GM11168 (cell line): ENCODE measurements at regions not wholly inside any gene's neighbourhood (a gene's known extent, or its start where the extent isn't known, plus 50 kb on each side); places are given as distances from the start of the nearest gene placed in this dataset.
"Not testable (repeated sequence)": the region's sequence is repeated elsewhere in the genome, so short reads cannot be mapped to it uniquely, and the experiment has no call there.

ENCODE experiments used
- in situ Hi-C: fragments of 300-500 bp; cut with MboI; formaldehyde crosslinking; loops from one replicate; pipeline ENCODE4 v1.12.0; 2022; ENCODE audit warnings: low sequenced_read_pairs; ENCODE audit not compliant: unreplicated experiment

DNA sequence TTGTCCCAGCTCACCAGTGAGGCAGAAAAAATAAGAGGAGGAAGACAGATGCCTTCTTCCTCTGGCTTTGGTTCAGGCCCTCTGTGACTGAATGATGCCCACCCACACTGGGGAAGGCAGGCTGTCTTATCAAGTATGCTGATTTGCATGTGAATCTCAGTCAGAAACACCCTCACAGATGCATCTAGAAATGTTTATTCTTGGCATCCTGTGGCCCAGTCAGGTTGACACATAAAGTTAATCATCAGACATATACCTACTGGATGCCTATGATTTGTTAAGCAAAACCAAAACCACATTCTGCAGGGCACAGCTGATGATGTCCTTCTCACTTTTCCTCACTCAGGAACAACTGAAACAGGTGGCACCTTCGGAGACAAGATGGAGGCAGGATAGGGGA is 243.4 kb upstream of the KCNN2 start:
- in situ Hi-C loops = no loop called here

DNA sequence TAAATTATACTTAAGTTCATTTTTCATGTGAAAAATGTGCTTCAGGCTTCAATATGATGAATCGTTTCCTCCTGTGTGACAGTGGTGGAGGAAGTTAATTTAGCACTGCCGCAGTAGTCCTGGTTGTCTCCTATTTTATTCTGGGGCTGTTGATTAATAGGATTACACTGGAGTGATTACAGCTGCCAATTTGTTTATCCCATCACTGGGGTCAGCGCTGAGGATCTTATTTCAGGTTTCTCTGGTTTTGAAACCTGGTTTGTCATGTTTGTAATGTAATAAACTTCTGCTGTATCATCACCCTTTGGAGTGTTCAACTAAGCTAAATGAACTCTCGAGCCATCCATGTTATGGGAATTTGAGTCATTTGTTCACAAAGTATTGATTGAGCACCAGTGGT is 241.7 kb upstream of the KCNN2 start:
- in situ Hi-C loops = no loop called here

DNA sequence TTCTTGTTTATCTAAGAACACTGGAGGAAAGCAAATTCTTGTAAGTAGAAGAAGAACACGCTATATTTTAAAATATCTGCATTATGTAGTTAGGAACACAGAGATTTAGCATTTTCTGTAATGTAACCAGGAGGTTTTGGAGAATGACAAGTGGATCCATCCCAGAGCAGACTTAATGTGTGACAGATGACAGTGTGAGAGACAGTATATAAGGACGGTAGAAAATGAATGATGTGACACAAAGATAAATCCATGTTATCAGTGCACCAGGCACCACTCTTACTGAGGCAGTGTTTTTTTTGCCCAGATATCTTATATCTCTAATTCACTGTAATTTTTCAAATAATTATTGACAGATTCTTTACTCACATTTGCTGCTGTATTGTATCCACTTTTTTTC is 239.0 kb upstream of the KCNN2 start:
- in situ Hi-C loops = no loop called here

DNA sequence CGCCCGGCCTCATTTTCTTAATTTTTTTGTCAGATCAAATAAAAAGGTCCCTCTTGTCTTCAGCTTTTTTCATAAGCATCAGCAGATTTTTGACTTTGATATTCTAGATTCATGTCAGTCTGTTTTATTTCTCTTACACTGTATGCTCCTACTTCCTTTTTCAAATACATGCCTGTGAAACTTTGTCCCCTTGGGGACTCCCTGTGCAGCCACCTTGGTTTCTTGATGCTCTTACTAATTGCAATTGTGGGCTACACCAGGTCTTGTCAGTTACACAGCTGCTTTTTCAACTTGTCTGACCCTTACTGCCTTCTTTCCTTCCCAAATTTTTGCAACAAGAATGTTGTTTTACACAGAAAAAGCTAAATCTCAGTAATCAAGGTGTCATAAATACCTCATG is 238.2 kb upstream of the KCNN2 start:
- in situ Hi-C loops = no loop called here

DNA sequence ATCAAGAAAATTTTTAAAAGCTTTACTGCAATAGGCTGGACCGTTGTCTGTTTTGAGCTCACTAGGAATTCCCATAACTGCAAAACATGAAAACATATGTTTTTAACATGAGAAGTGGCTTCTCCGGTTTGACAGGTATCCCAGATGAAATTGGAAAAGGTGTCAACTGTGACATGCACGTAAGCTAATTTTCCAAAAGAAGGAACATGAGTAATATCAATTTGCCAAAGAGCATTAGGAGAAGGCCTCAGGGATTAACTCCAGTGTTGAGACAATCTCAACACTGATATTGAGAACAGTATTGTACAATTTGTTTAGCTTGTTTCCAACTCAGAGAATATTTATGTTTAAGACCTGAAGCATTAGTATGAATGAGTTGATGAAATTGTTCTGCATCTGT is 215.5 kb upstream of the KCNN2 start:
- in situ Hi-C loops = no loop called here

DNA sequence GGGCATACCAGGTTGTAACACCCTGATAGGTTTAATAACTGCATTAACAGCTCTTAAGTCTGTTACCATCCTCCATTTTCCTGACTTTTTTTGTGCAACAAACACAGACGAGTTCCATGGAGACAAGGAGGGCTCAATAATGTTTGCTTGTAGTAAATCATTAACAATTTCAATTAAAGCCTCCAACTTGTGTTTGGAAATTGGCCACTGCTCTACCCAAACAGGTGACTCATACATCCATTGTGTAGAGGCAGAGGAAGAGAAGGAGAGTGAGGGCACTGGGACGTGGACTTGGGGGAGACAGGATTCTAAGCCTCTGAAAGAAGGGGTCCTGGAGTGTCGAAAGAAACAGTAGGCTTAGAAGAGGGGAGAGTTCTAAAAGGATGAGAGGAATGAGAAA is 213.6 kb upstream of the KCNN2 start:
- in situ Hi-C loops = no loop called here

DNA sequence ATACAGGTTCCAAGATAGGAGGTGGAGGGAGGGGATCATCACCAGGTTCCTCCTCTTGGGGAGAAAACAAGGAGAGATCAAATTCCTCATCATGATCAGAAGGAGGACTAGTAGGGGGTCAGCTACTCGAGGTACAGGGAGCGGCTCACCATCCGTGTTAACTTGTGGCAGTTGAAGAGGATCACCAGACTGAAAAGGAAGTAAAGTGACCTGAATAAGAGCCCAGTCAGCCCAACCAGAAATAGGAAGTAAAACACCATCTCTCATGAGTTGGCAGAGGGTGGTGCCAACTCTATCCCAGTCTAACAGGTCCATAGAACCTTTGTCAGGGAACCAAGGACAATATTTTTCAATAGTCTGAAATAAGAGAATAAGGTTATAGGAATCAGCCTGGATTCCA is 213.1 kb upstream of the KCNN2 start:
- in situ Hi-C loops = not testable (repeated sequence)

DNA sequence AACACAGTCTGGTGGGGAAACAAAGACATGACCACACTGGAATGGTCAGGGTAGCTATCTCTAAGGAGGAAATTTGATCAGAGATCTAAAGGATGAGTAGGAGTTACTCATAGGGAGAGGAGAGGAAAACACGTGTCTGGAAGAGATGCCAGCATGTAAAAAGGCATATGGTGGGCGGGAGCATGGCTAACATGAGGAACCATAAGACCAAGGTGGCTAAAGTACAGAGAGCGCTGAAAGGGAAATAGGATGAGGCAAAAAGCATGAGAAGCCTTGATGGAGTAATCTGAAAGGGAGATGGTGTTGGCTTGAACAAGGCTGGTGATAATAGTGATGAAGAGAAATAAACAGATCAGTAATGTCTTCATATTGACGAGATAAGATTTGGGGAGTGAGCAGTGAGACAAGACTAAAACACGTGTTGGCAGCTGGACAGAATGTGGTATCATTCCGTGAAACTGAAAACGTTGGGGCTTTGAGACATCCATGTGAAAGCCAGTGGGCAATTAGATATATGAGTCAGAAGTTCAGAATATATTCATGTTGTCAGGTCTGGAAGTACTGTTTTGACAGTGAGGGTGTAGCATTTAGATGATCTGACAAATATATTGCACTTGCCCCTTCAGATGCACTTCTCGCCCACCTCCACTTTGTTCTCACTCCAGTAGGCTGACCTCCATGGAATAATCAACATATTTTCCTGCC is 209.1 kb upstream of the KCNN2 start:
- in situ Hi-C loops = no loop called here

DNA sequence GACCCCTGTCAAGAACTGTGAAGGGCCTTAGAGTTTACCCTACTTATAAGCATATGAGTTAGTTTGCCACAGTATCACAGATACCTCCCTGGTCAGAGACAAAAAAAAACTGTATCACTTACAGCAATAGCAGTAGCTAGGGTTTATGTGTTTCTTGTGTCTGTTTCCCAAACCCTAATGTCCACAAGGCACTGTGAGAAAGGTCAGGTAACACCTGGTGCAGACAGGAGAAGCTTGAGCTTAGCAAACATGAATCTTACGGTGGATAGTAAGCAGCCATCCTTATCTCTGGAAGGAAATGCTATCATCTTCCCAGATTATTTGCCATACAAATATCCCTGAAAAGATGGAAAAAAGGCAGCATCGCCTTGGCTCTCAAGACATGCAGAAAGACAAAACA is 208.5 kb upstream of the KCNN2 start:
- in situ Hi-C loops = no loop called here

DNA sequence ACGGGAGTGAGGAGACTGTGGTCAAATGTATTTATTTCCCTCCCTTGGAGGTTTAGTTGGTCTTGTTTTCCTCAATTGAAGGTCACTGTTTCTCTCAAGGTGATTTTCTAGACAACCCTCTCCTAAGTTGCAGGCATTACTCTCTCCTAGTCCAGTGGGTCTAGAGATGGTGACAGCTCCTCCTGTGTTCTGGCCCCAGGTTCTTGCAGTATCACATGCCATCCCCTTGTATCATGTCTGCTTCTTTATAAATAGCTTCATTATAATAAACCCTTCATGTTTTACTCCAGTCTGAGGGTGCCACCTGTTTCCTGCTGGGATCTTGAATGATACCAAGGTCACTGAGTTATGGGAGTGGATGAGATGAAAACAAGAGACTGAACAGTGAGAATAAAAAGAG is 208.0 kb upstream of the KCNN2 start:
- in situ Hi-C loops = no loop called here

DNA sequence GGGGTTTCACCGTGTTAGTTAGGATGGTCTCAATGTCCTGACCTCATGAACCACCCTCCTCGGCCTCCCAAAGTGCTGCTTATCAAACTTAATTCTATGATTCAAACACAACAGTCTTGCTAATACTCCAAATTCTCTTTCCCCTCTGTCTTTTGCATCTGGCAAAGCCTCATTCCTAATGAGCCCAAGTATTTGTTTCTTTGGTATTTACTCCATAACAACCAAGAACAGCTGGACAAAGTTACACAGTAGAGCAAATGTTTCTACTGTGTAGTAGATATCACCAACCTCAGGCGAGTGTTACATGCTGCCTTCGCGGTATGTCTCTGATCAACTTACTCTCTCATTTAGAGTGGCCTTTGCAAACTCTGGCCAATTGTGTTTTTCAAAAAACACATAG is 195.8 kb upstream of the KCNN2 start:
- in situ Hi-C loops = no loop called here

DNA sequence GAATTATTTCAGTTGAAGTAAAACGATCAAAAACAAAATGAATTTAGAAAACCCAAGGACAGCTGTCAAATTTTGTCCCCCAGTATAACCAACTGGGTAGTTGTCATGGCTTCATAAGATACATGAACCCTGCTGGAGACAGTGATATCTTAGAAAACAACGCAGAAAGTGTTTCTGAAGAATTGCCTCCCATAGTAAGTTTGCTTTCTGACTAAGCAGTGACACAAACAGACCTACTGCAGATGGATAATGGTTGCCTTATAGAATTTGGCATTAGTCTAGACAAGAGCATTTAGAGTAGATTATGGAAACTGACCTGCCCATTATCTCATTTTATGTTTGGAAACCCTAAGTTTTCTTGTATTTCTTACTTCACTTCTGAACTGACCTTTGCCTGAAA is 187.7 kb upstream of the KCNN2 start:
- in situ Hi-C loops = no loop called here

DNA sequence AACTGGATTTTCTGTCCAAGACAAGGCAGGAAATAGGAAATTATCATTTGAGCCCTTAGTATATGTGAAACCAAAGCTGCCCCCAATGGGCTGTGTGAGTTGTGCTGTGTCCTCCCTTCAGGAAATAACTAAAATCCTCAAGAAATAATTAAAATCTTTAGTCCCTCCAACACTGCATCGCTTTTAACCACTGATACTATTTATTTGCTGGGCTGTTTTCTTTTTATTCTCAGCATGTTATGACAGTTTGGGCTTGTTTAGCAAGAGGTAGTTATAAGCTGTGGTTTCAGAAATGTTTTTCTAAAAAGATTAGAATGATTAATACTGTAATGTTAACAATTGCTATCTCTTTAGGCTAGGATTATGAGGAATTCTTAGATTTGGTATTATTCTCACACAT is 187.0 kb upstream of the KCNN2 start:
- in situ Hi-C loops = no loop called here

DNA sequence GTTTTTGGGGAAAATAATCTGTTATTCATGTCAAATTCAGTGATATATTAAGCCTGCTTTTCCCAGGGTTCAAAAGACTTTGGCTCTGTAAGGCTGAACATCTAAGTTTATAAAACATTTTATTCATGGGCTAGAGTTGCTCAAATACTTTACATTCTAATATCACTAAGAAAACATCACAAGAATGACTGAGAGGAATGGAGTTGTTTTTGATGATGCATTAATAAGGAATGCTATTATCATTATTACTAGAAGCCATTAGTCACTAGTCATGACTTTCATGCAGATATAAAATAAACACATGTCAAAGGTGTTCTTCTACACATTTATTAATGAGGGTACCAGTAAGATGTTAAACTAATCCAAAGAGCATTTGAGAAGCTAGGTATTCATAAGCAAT is 185.5 kb upstream of the KCNN2 start:
- in situ Hi-C loops = no loop called here

DNA sequence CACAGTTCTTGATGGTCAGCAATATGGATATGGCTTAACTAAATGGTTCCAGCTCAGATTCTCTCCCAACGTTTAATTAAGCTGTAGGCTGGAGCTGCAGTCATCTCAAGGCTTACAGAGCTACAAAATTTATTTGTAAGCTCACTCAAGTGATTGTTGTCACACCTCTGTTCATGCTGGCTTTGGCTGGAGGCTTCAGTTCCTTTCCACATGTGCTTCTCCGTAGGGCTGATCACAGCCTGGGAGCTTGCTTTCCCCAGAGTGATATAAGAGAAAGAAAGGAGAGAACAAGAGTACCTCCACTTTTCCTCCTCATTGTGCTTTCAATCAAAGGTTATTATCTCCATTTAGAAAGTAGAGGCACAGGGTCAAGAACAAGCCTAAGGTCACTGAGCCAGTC is 182.7 kb upstream of the KCNN2 start:
- in situ Hi-C loops = no loop called here

DNA sequence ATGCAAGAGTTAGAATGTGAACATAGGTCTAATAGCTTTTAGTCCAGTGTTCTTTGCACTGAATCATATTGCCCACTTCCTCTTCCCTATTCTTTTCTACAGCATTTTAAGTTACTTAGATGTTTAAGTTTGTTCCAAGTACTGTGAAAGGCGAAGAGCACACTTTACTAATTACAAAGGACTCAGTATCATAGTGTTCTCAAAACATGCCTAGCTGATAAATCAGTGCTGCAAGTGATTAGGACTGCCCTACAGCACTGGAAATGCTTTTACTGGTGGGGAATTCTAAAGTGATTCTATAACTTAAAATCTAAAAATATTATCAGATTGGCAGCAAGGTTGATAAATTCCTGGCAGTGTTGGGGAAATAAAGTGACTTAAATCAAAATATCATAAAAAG is 177.9 kb upstream of the KCNN2 start:
- in situ Hi-C loops = no loop called here

DNA sequence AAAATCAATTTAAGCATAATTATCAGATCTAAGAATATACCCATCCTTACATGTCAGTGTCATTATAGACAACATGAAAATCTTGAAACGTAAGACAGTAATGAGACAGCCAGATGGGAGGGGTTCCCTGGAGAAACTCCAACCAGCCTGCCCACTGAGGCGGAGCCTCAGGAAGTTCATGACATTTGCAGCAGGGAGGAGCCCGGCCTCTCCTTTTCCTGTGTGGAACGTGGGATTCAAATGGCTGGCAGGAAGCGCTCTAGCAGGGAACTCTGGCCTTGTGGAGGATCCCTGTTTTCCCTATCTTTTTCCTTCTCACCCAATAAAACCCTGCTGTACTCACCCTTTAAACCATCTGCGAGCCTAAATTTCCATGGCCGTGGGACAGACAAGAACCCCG is 176.6 kb upstream of the KCNN2 start:
- in situ Hi-C loops = no loop called here

DNA sequence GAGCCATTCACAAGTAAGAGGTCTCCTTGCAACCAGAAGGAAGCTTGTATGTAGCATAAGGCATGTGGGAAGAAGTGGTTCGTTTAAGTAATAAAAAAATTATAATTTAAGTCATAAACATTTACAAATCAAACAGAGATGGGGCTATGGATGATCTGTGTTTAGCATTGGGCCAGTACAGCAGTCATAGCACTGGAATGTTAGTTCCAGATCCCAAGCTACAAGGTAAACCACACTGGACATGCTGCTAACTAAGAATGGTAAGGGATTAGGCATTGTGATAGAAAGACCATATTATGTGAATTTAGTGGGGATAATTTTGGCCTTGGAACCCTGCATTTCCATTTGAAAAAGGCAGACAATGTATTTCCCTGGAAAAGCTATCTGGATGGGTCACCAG is 170.4 kb upstream of the KCNN2 start:
- in situ Hi-C loops = no loop called here

DNA sequence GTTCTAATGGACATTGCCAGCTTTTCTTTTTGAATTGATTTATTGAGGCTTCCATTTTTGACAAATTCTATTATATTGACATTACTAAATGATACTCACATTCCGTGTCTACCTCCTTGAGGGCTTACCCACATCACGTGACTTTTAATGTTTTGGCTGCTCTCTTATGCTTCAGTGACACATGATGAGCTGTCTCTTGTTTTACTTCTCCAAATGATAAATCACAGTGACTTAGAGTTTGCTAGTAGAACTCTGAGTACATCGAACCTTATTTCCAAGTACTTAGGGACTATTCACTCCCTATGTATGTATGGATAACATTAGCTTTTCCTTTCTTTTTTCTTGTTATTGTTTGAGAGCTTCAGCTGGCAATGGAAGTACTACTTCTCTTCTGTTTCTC is 169.8 kb upstream of the KCNN2 start:
- in situ Hi-C loops = no loop called here

DNA sequence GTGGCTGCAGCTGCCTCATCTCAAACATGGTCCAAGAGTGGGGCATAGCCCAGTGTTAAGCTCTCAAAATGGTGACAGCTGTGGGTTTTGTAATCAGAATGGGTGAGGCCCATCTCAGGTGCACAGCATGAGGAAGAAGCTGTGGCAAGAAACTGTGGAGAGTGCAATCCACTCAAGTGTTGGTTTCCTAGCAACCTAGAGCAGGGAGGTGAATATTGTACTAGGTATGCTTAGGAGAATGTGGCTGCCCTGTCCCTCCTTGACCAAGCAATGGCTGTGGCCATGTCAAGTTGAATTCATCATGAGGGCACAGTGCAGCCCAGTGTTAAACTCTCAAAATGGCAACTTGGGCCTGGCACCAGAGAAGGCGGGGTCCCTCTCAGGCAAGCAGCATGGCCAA is 160.5 kb upstream of the KCNN2 start:
- in situ Hi-C loops = no loop called here

DNA sequence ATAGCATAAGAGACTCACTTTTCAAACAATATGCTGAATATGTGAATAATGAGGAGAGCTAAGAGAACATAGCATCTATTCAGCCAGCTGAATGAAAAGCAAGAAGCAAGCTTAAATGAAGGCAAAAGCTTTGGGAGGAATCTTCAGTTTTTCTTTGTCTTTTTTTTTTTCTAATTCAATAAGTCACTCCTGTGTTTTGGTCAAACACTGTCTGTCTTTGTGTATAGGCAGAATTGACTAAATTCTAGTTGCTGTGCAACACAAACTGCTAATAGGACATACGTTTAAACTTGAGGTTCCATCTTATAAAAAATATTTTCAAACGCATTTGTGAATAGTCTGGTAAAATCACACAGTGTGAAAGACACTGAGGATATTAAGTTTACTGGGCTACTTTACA is 156.9 kb upstream of the KCNN2 start:
- in situ Hi-C loops = no loop called here

DNA sequence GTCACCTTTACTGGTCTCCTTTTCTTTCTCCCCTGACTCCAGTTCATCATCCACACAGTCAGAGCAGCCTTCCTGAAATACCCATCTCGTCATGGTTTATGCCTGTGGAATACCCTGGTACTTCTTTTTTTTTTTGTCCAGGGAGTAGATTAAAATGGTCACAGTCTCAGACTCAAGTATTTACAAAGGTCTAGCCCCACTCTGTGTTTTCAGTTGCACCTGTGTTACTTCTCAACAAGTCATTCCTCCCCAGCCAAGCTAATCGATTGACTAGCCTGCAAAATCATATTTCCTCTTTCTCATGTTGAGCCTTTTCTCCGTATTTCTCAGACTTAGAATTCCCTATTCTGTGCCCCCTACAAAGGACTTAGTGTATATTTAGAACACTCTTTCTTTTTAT is 155.2 kb upstream of the KCNN2 start:
- in situ Hi-C loops = no loop called here

DNA sequence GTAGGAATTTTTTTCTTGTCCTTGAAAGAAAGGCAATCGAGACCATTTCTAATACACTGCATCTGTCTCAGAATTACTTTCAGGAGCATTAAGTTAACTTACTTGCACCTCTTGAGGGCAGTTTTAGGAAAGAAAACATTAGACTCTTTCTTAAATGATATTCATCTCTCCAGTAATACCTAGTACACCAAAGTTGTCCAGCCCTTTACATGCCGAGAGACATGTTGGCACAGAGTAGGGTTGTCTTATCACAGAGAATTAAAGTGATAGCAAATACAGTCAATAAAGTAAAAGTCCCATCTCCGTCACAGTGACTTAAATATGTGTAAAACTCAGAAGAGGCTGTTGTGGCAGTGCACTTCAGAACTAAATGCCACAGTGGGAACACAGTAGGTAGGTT is 154.3 kb upstream of the KCNN2 start:
- in situ Hi-C loops = no loop called here
